ENCODE measurements at regions not wholly inside any gene's neighbourhood (a gene's known extent, or its start where the extent isn't known, plus 50 kb on each side); places are given as distances from the start of the nearest gene placed in this dataset.

DNA sequence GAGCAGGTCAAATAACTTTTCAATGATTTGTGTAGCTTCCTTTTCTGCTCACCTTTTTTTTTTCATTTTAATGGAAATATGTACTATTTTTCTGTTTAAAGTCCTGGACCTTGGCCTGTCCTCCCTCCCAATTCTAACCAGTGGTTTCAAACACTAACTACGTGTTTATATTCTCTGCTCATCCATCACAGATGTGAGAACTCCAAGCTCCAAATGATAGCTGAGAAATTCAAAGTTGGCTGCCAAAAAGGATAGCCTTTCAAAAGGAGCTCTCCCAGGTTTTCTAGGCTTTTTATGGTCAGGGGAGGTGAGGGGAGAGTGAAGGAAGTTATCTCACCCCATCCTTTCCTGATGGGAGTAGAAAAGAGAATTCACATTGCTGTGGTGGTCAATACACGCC lies 486.0 kb upstream of the TBX3 start (continued):
- TF ChIP-seq CHD2 (IDR thresholded peaks at IDR 0.05; ENCODE audit: low read length) (no peak), TEAD4 (IDR thresholded peaks at IDR 0.05; ENCODE audit: low read depth, low read length) (no peak)

Measured in H1 (cell line).